AG09309 (cell line): ENCODE measurements at regions not wholly inside any gene's neighbourhood (a gene's known extent, or its start where the extent isn't known, plus 50 kb on each side); places are given as distances from the start of the nearest gene placed in this dataset.

Experiments used
- DNase-seq: peaks from one replicate; pipeline ENCODE4 v3.0.0-alpha.2; 2010; ENCODE audit warnings: low read depth
- H3K4me3 ChIP-seq: 2 replicates; pipeline ENCODE4 v1.5.1; 2011; ENCODE audit warnings: mild to moderate bottlenecking, low read depth, low read length, moderate library complexity; ENCODE audit not compliant: control insufficient read depth
- TF ChIP-seq, protein P1 (sequence below): IDR thresholded peaks from 2 replicates; pipeline ENCODE4 v1.5.1; 2011; ENCODE audit warnings: mild to moderate bottlenecking, low read depth, low read length, inconsistent platforms; ENCODE audit not compliant: insufficient read depth, control insufficient read depth; ENCODE audit errors: missing control alignments

- DNase-seq: no peak
- H3K4me3 ChIP-seq: no peak overlapping the region
- TF ChIP-seq, protein P1, sequence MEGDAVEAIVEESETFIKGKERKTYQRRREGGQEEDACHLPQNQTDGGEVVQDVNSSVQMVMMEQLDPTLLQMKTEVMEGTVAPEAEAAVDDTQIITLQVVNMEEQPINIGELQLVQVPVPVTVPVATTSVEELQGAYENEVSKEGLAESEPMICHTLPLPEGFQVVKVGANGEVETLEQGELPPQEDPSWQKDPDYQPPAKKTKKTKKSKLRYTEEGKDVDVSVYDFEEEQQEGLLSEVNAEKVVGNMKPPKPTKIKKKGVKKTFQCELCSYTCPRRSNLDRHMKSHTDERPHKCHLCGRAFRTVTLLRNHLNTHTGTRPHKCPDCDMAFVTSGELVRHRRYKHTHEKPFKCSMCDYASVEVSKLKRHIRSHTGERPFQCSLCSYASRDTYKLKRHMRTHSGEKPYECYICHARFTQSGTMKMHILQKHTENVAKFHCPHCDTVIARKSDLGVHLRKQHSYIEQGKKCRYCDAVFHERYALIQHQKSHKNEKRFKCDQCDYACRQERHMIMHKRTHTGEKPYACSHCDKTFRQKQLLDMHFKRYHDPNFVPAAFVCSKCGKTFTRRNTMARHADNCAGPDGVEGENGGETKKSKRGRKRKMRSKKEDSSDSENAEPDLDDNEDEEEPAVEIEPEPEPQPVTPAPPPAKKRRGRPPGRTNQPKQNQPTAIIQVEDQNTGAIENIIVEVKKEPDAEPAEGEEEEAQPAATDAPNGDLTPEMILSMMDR: no peak
These were observed 318.5 kb upstream of the ARPP21 start for GRCh38 chr3:35320646-35321407.

- TF ChIP-seq, protein P1: no peak
- DNase-seq: no peak
- H3K4me3 ChIP-seq: no peak overlapping the region
These were observed 317.3 kb upstream of the ARPP21 start for GRCh38 chr3:35322070-35322469.

DNA sequence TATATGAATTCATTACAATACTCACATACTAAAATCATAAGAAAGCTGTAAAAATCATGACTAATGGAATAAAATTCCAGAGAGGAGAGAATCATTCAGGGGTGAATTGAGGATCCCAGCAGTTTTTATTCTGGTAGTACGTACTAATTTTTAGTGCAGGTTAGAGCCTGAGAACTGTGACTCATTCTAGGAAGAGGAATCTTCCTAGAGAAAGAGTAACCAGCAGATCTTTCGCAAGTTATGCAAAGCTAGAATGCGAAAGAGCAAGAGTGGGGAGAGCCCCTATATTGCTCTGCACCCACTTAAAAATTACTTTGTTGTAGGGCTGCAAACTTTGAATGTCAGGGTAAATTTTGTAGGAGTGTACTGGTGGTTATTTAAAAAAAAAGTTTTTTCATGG is 303.6 kb upstream of the ARPP21 start:
- no peak overlapping the region for H3K4me3 ChIP-seq
- TF ChIP-seq, protein P1: no peak
- DNase-seq: no peak

DNA sequence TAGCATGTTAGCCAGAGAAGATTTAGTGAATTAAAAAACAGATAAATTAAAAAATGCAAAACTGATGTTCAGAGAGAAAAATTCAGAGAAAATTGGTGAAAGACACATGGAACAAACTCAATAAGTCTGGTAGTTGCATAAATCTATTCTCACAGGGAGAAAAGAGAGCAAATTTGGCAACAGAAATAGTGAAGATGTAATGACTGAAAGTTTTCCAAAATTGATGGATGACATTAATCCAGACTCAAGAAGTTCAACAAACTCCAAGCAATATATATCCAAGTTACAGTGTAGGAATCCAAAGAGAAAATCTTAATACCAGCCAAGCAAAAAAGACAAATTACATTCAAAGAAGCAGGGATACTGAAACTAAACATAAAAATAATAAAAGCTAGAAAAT is 302.7 kb upstream of the ARPP21 start:
- TF ChIP-seq, protein P1: no peak
- no peak overlapping the region for H3K4me3 ChIP-seq
- no peak for DNase-seq

- DNase-seq: no peak
- TF ChIP-seq, protein P1: no peak
- no peak overlapping the region for H3K4me3 ChIP-seq
These were observed 301.1 kb upstream of the ARPP21 start for GRCh38 chr3:35338186-35338585.

DNA sequence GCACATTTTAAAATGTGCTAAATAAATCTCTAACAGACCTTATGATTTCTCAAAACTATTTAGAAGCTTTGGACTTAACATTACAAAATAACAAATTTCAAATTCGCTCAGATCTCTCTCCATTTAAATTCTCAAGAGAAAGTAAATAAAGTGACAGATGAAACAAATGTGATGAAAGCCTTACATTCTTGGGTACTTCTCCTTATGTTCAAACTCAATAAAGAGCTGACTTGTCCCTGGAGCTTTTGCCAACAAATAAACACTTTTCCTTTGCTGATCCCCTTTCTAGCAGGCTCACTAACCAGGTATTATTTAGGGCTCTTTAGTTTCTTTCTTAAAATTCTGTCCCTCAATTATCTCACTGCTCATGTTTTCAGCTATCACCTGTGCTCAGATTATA is 259.1 kb upstream of the ARPP21 start:
- DNase-seq: no peak
- TF ChIP-seq, protein P1: no peak
- no peak overlapping the region for H3K4me3 ChIP-seq
